Mucosa of descending colon (tissue), 3 donors: ENCODE measurements at regions not wholly inside any gene's neighbourhood (a gene's known extent, or its start where the extent isn't known, plus 50 kb on each side); places are given as distances from the start of the nearest gene placed in this dataset.

Source experiments
- ATAC-seq: fragments of 200-7000 bp; cut with Tn5 transposase; one replicate; pipeline ENCODE4 v1.9.1; 2020; ENCODE audit warnings: mild to moderate bottlenecking, moderate library complexity
- DNase-seq, 3 donors: peaks; one replicate each; pipeline ENCODE4 v3.0.0-alpha.2; 2020
- H3K36me3 ChIP-seq: fragments of 200-600 bp; one replicate; pipeline ENCODE4 v1.8.0; 2021; ENCODE audit warnings: low read depth, mild to moderate bottlenecking
- H3K4me1 ChIP-seq: fragments of 200-600 bp; one replicate; pipeline ENCODE4 v1.8.0; 2021; ENCODE audit warnings: low read depth, mild to moderate bottlenecking
- H3K4me3 ChIP-seq: fragments of 200-600 bp; one replicate; pipeline ENCODE4 v1.8.0; 2021; ENCODE audit warnings: mild to moderate bottlenecking
- H3K9me3 ChIP-seq: fragments of 200-600 bp; one replicate; pipeline ENCODE4 v1.8.0; 2021; ENCODE audit warnings: mild to moderate bottlenecking
- CTCF ChIP-seq: fragments of 200-600 bp; IDR thresholded peaks from one replicate; pipeline ENCODE4 v1.8.0; 2022; ENCODE audit warnings: antibody characterized with exemption, mild to moderate bottlenecking
- intact Hi-C, 2 donors: fragments of 100-400 bp; cut with DNase I in 1 of 2; cut with micrococcal nuclease in 1 of 2; formaldehyde crosslinking; loops; one replicate each; pipeline versions ENCODE4 v1.11.0 to v1.11.1; 2022; cut with DNase I, micrococcal nuclease
- donor health status: DM: no; HTN: no; CAD: no; lungs with moderate emphysema.
- donor health status: DM: no; HTN: no; CAD: no.
- donor health status: DM: no; HTN: yes; CAD: no.

DNA sequence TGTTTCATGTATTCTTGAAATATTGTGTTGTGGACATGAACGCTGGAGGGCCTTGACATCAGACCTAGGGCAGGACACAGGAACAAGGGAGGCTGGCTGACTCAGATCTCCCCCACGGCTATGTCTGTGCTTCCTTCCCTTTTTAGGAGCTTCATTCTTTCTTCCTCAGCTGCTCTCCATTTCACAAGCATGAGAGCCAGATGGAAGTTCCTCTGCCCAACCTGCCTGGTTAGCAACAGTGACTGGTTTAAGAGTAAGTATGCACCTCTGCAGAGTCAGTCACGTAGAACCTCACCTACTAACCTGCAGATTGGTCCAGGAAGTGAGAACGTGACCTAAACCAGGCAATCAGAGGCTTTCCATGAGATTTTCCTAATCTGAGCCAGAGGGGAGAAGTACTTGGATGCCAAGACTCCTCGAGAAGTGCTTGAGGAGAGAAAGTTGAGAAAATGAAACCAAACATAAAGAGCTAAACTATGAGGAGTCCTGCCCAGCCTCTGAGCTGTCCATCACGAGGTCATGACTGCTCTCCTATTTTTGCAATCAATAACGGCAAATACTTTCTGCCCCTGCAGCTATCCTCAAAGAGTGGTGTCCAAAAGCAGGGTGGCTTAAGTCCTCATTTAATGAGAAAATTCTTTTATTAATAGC lies 465.2 kb upstream of the CITED2 start:
- H3K4me3 ChIP-seq: no peak overlapping the region

GRCh38 chr6:139834232-139834631 lies 459.8 kb upstream of the CITED2 start:
- TF ChIP-seq CTCF: no peak

More for the DNA sequence above, 465.2 kb upstream of the CITED2 start:
- no peak for TF ChIP-seq CTCF
- intact Hi-C loops: no loop called here
- Histone ChIP-seq H3K36me3 (no peaks in the 10 kb centered on the region), H3K9me3 (no peaks in the 10 kb centered on the region), H3K4me1 (peaks cover 4% of the 10 kb centered on the region)
- ATAC-seq (peak; percentile 43), DNase-seq (no peak)

DNA sequence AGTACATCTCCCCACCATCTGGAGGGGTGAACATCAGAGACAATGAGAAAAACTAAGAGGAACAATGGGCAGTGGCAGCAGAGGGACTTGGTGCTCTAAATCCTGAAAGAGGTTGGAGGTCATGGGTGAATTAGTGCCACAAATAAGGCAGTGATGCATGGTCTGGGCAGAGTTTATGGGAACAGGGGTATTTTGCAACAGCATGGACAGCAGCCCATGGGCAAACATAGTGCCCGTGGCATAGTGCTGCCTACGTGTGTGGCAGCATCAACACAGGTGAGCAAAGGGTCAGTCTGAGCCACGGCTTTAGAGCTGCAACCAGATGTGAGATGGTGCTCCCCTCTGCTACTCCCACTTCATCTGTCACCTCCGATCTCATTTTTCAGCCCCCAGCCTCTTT lies 459.1 kb upstream of the CITED2 start:
- DNase-seq (no peak), ATAC-seq (no peak)
- H3K4me1 ChIP-seq: no peaks in the 10 kb centered on the region
- H3K36me3 ChIP-seq: no peaks in the 10 kb centered on the region
- intact Hi-C loops: no loop called here
- no peak for TF ChIP-seq CTCF
- H3K9me3 ChIP-seq: no peaks in the 10 kb centered on the region
- no peak overlapping the region for H3K4me3 ChIP-seq

More at GRCh38 chr6:139834232-139834631, 459.8 kb upstream of the CITED2 start:
- Histone ChIP-seq H3K9me3 (no peaks in the 10 kb centered on the region), H3K36me3 (no peaks in the 10 kb centered on the region), H3K4me3 (no peak overlapping the region), H3K4me1 (no peaks in the 10 kb centered on the region)
- ATAC-seq (no peak), DNase-seq (no peak)
- intact Hi-C loops: no loop called here

GRCh38 chr6:139832493-139833305 lies 458.3 kb upstream of the CITED2 start:
- ATAC-seq: no peak
- DNase-seq: no peak

DNA sequence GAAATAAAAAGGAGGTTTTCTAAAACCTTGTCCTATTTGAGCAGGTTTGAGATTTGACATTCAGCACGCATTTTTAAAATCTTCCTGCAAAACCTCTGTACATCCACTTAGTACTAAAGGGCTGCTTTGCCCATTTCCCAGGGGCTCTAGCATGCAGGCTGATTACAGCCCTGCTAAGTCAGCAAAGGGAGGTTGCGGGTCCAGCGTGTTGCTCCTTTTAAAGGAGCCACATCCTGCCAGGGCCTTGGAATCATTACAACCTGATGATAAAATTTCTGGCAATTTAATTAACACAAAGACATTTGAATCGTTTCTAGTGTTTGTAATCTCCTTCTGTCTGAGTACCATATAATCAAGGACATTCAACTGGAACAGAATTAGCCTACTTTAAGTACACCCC lies 455.1 kb upstream of the CITED2 start:
- ATAC-seq (no peak), DNase-seq (no peak)
- Histone ChIP-seq H3K9me3 (no peaks in the 10 kb centered on the region), H3K4me1 (no peaks in the 10 kb centered on the region), H3K36me3 (no peaks in the 10 kb centered on the region), H3K4me3 (no peak overlapping the region)
- intact Hi-C loops: no loop called here
- TF ChIP-seq CTCF: no peak

More at GRCh38 chr6:139832493-139833305, 458.3 kb upstream of the CITED2 start:
- H3K9me3 ChIP-seq: no peaks in the 10 kb centered on the region
- no peaks in the 10 kb centered on the region for H3K36me3 ChIP-seq
- TF ChIP-seq CTCF: no peak
- H3K4me3 ChIP-seq: no peak overlapping the region
- intact Hi-C loops: no loop called here
- no peaks in the 10 kb centered on the region for H3K4me1 ChIP-seq
